Nephron progenitor cell (in vitro differentiated cells): ENCODE measurements at regions not wholly inside any gene's neighbourhood (a gene's known extent, or its start where the extent isn't known, plus 50 kb on each side); places are given as distances from the start of the nearest gene placed in this dataset.

Source experiments
- DNase-seq: peaks from one replicate; pipeline ENCODE4 v3.0.0; 2021
- H3K27ac Mint-ChIP-seq: 2 replicates; pipeline ENCODE4 v1.8.0; 2021; ENCODE audit warnings: mild to moderate bottlenecking, moderate library complexity, mixed read lengths
- H3K27me3 Mint-ChIP-seq: 2 replicates; pipeline ENCODE4 v1.8.0; 2021; ENCODE audit warnings: mild to moderate bottlenecking, low read depth, mixed read lengths; ENCODE audit not compliant: poor library complexity
- H3K36me3 Mint-ChIP-seq: 2 replicates; pipeline ENCODE4 v1.8.0; 2021; ENCODE audit warnings: low read depth, mixed read lengths
- H3K4me1 Mint-ChIP-seq: 2 replicates; pipeline ENCODE4 v1.8.0; 2021; ENCODE audit warnings: mixed read lengths
- H3K4me3 Mint-ChIP-seq: 2 replicates; pipeline ENCODE4 v1.8.0; 2021; ENCODE audit warnings: mild to moderate bottlenecking, moderate library complexity, mixed read lengths
- H3K9me3 Mint-ChIP-seq: 2 replicates; pipeline ENCODE4 v1.8.0; 2021; ENCODE audit warnings: mild to moderate bottlenecking, moderate library complexity, mixed read lengths
- CTCF ChIP-seq: fragments of 200-600 bp; sonication (generic); IDR thresholded peaks from 2 replicates; pipeline ENCODE4 v1.5.0; 2021; ENCODE audit warnings: antibody characterized with exemption

GRCh38 chr17:12318571-12319266 lies 298.0 kb downstream of the MAP2K4 start:
- no peak for DNase-seq
- Mint-ChIP-seq H3K4me1 (no peaks in the 10 kb centered on the region), H3K27me3 (peaks cover 2% of the 10 kb centered on the region), H3K9me3 (peaks cover 16% of the 10 kb centered on the region), H3K4me3 (no peak overlapping the region), H3K36me3 (no peaks in the 10 kb centered on the region), H3K27ac (no peak overlapping the region)
- no peak for TF ChIP-seq CTCF

- Mint-ChIP-seq H3K27ac (no peak overlapping the region), H3K9me3 (peaks cover 10% of the 10 kb centered on the region), H3K36me3 (no peaks in the 10 kb centered on the region), H3K27me3 (no peaks in the 10 kb centered on the region), H3K4me1 (no peaks in the 10 kb centered on the region), H3K4me3 (no peak overlapping the region)
- TF ChIP-seq CTCF = no peak
- DNase-seq = no peak
Measured at GRCh38 chr17:12320286-12320685, 299.6 kb downstream of the MAP2K4 start.

GRCh38 chr17:12328204-12328603 lies 307.5 kb downstream of the MAP2K4 start:
- no peak for TF ChIP-seq CTCF
- H3K27ac Mint-ChIP-seq = no peak overlapping the region

GRCh38 chr17:12330456-12330855 lies 309.8 kb downstream of the MAP2K4 start:
- H3K27me3 Mint-ChIP-seq = no peaks in the 10 kb centered on the region
- H3K9me3 Mint-ChIP-seq = peaks cover 30% of the 10 kb centered on the region
- no peak for DNase-seq
- H3K4me1 Mint-ChIP-seq = no peaks in the 10 kb centered on the region
- peaks cover 25% of the 10 kb centered on the region for H3K36me3 Mint-ChIP-seq
- no peak overlapping the region for H3K4me3 Mint-ChIP-seq
- no peak for TF ChIP-seq CTCF
- no peak overlapping the region for H3K27ac Mint-ChIP-seq

More at GRCh38 chr17:12328204-12328603, 307.5 kb downstream of the MAP2K4 start:
- no peaks in the 10 kb centered on the region for H3K4me1 Mint-ChIP-seq
- peaks cover 34% of the 10 kb centered on the region for H3K9me3 Mint-ChIP-seq
- H3K27me3 Mint-ChIP-seq = no peaks in the 10 kb centered on the region
- DNase-seq = no peak
- H3K4me3 Mint-ChIP-seq = no peak overlapping the region
- peaks cover 25% of the 10 kb centered on the region for H3K36me3 Mint-ChIP-seq

- Mint-ChIP-seq H3K27me3 (peaks cover 10% of the 10 kb centered on the region), H3K27ac (no peak overlapping the region), H3K4me1 (peaks cover 18% of the 10 kb centered on the region), H3K36me3 (no peaks in the 10 kb centered on the region), H3K9me3 (peaks cover 8% of the 10 kb centered on the region), H3K4me3 (no peak overlapping the region)
- DNase-seq = no peak
- TF ChIP-seq CTCF = no peak
Measured at GRCh38 chr17:12341328-12341727, 320.7 kb downstream of the MAP2K4 start.

- Mint-ChIP-seq H3K9me3 (peaks cover 3% of the 10 kb centered on the region), H3K36me3 (no peaks in the 10 kb centered on the region), H3K27ac (no peak overlapping the region), H3K4me3 (no peak overlapping the region), H3K4me1 (peaks cover 18% of the 10 kb centered on the region), H3K27me3 (peaks cover 9% of the 10 kb centered on the region)
- no peak for DNase-seq
- TF ChIP-seq CTCF = no peak
Measured at GRCh38 chr17:12342161-12342560, 321.5 kb downstream of the MAP2K4 start.
